Neutrophil (primary cell): ENCODE measurements at regions not wholly inside any gene's neighbourhood (a gene's known extent, or its start where the extent isn't known, plus 50 kb on each side); places are given as distances from the start of the nearest gene placed in this dataset.

ENCODE experiments used
- H3K27ac ChIP-seq: fragments of 200-600 bp; sonication (generic); 2 replicates; pipeline ENCODE4 v1.5.1; 2016; ENCODE audit warnings: mild to moderate bottlenecking, moderate library complexity
- H3K27me3 ChIP-seq: fragments of 200-600 bp; sonication (generic); 2 replicates; pipeline ENCODE4 v1.6.0; 2016; ENCODE audit warnings: mild to moderate bottlenecking
- H3K36me3 ChIP-seq: fragments of 200-600 bp; sonication (generic); 2 replicates; pipeline ENCODE4 v1.5.1; 2017
- H3K4me1 ChIP-seq, 2 experiments: fragments of 200-600 bp in 1 of 2; sonication (generic) in 1 of 2; 1 replicate in 1 of 2; 2 replicates in 1 of 2; pipeline versions ENCODE4 v1.5.1 to v1.6.1; 2013 to 2016; ENCODE audit warnings: low read depth in 1 of 2, low read length in 1 of 2, mild to moderate bottlenecking in 1 of 2, moderate library complexity in 1 of 2; ENCODE audit not compliant: control insufficient read depth in 1 of 2, insufficient read depth in 1 of 2
- H3K4me3 ChIP-seq, 2 experiments: fragments of 200-600 bp in 1 of 2; sonication (generic) in 1 of 2; 1 replicate in 1 of 2; 2 replicates in 1 of 2; pipeline ENCODE4 v1.5.1; 2013 to 2016; ENCODE audit warnings: low read depth in 1 of 2, low read length in 1 of 2, mild to moderate bottlenecking in 1 of 2, moderate library complexity in 1 of 2
- H3K9me3 ChIP-seq: fragments of 200-600 bp; sonication (generic); 2 replicates; pipeline ENCODE4 v1.5.1; 2016
- CTCF ChIP-seq: fragments of 200-600 bp; sonication (generic); IDR thresholded peaks from 2 replicates; pipeline ENCODE4 v1.5.1; 2016; ENCODE audit warnings: antibody characterized with exemption

GRCh38 chr9:73446306-73446705, 294.6 kb downstream of the ANXA1 start:
- H3K36me3 ChIP-seq = no peaks in the 10 kb centered on the region
- no peaks in the 10 kb centered on the region for H3K27me3 ChIP-seq
- H3K9me3 ChIP-seq = no peaks in the 10 kb centered on the region
- H3K4me1 ChIP-seq = no peaks in the 10 kb centered on the region
- TF ChIP-seq CTCF = no peak
- H3K4me3 ChIP-seq = no peak overlapping the region
- no peak overlapping the region for H3K27ac ChIP-seq

GRCh38 chr9:73451003-73451402, 299.3 kb downstream of the ANXA1 start:
- no peak for TF ChIP-seq CTCF
- Histone ChIP-seq H3K4me3 (no peak overlapping the region), H3K27ac (no peak overlapping the region)

GRCh38 chr9:73459817-73460216, 308.2 kb downstream of the ANXA1 start:
- no peak overlapping the region for H3K27ac ChIP-seq
- H3K27me3 ChIP-seq = no peaks in the 10 kb centered on the region
- H3K4me3 ChIP-seq = no peak overlapping the region
- H3K9me3 ChIP-seq = no peaks in the 10 kb centered on the region
- no peak for TF ChIP-seq CTCF
- no peaks in the 10 kb centered on the region for H3K4me1 ChIP-seq
- H3K36me3 ChIP-seq = no peaks in the 10 kb centered on the region

More at GRCh38 chr9:73451003-73451402, 299.3 kb downstream of the ANXA1 start:
- Histone ChIP-seq H3K4me1 (no peaks in the 10 kb centered on the region), H3K36me3 (no peaks in the 10 kb centered on the region), H3K27me3 (no peaks in the 10 kb centered on the region), H3K9me3 (no peaks in the 10 kb centered on the region)

GRCh38 chr9:73468716-73469115, 317.1 kb downstream of the ANXA1 start:
- Histone ChIP-seq H3K27ac (no peak overlapping the region), H3K4me3 (no peak overlapping the region), H3K36me3 (no peaks in the 10 kb centered on the region), H3K9me3 (no peaks in the 10 kb centered on the region), H3K27me3 (no peaks in the 10 kb centered on the region), H3K4me1 (no peaks in the 10 kb centered on the region)
- TF ChIP-seq CTCF = no peak

GRCh38 chr9:73470766-73471165, 319.1 kb downstream of the ANXA1 start:
- no peak for TF ChIP-seq CTCF

More at GRCh38 chr9:73470766-73471165, 319.1 kb downstream of the ANXA1 start:
- Histone ChIP-seq H3K4me3 (no peak overlapping the region), H3K27me3 (no peaks in the 10 kb centered on the region), H3K4me1 (no peaks in the 10 kb centered on the region), H3K9me3 (no peaks in the 10 kb centered on the region), H3K36me3 (no peaks in the 10 kb centered on the region), H3K27ac (no peak overlapping the region)
